Activated T-cell treated with anti-CD3 and anti-CD28 coated beads, Interleukin-2, amount 50 U/mL, for 72 hours (primary cell): ENCODE measurements at regions not wholly inside any gene's neighbourhood (a gene's known extent, or its start where the extent isn't known, plus 50 kb on each side); places are given as distances from the start of the nearest gene placed in this dataset.

Experiments
- ATAC-seq, 2 donors: fragments of 150-1000 bp; cut with Tn5 transposase; replicated peaks in 1 of 2; 2 replicates each; pipeline ENCODE4 v1.10.0; 2021; ENCODE audit warnings: moderate library complexity in 2 of 2, mild to moderate bottlenecking in 1 of 2
- DNase-seq, 2 donors: peaks; one replicate each; pipeline ENCODE4 v3.0.0; 2021 to 2022; ENCODE audit warnings: mixed read lengths in 1 of 2
- H3K27ac Mint-ChIP-seq: one replicate; pipeline ENCODE4 v1.8.0; 2022; ENCODE audit warnings: mild to moderate bottlenecking, moderate library complexity, mixed read lengths
- H3K27me3 Mint-ChIP-seq: one replicate; pipeline ENCODE4 v1.8.0; 2022; ENCODE audit warnings: low read depth, mixed read lengths
- H3K36me3 Mint-ChIP-seq, 2 donors: one replicate each; pipeline ENCODE4 v1.8.0; 2022; ENCODE audit warnings: mixed read lengths in 2 of 2, mild to moderate bottlenecking in 1 of 2; ENCODE audit not compliant: insufficient read depth in 2 of 2
- H3K4me1 Mint-ChIP-seq: one replicate; pipeline ENCODE4 v1.8.0; 2022; ENCODE audit warnings: low read depth, mixed read lengths
- H3K4me3 Mint-ChIP-seq, 2 donors: one replicate each; pipeline ENCODE4 v1.8.0; 2022; ENCODE audit warnings: mild to moderate bottlenecking in 2 of 2, mixed read lengths in 2 of 2, moderate library complexity in 2 of 2
- H3K9me3 Mint-ChIP-seq, 2 donors: one replicate each; pipeline ENCODE4 v1.8.0; 2022; ENCODE audit warnings: mixed read lengths in 2 of 2

DNA sequence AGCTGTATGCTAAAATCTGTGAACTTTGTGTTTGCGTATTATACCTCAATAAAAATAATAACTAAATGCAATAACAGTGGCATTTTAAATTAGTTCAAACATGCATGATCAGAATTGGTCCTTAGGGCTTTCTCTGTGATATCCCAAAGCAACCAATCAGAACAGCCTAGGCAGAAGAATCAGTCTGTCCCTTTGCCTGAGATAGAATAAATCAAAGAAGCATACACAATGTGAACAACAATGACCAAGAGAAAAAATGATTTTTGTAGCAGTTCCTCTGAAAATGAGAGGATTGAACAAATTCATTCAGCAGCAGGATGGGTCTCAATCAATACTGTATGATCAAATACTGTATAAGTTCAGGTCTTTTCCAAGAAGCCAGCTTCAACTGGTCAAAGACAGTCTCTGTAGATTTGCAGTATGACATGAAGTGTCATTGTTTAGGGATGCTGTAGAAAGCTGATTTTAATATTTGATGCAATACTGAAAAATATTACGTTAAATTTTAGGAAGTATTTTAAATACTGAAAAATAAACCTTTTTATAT is 1071.6 kb downstream of the AGBL1 start:
- DNase-seq = no peak
- H3K4me1 Mint-ChIP-seq = no peaks in the 10 kb centered on the region
- H3K4me3 Mint-ChIP-seq = no peak overlapping the region
- no peaks in the 10 kb centered on the region for H3K27me3 Mint-ChIP-seq
- no peak overlapping the region for H3K27ac Mint-ChIP-seq
- no peak for ATAC-seq
- peaks cover 2 to 4% of the 10 kb centered on the region in 2 donors for H3K9me3 Mint-ChIP-seq
- H3K36me3 Mint-ChIP-seq = no peaks in the 10 kb centered on the region

DNA sequence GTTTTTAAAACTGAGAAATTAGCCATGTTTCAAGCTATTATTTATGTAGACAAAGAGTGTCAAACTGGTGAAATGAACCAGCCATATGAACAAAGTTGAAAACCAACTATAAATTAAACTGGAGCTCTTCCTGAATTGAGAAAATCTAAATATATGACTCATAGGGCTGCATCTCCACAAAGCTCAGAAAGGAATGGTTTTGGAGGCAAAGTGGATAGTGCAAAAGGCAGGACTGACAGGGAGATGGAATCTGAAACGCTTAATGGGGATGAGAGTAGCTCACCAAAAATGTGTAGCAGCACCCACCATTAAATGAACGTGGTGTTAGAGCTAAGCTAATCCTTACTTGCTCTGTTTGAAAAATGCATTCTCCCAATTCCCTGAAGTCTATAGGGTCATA is 1066.0 kb downstream of the AGBL1 start:
- ATAC-seq (no peak), DNase-seq (no peak)
- Mint-ChIP-seq H3K36me3 (no peaks in the 10 kb centered on the region), H3K9me3 (peaks cover 3 to 4% of the 10 kb centered on the region in 2 donors), H3K27ac (no peak overlapping the region), H3K4me3 (no peak overlapping the region), H3K27me3 (no peaks in the 10 kb centered on the region), H3K4me1 (no peaks in the 10 kb centered on the region)

DNA sequence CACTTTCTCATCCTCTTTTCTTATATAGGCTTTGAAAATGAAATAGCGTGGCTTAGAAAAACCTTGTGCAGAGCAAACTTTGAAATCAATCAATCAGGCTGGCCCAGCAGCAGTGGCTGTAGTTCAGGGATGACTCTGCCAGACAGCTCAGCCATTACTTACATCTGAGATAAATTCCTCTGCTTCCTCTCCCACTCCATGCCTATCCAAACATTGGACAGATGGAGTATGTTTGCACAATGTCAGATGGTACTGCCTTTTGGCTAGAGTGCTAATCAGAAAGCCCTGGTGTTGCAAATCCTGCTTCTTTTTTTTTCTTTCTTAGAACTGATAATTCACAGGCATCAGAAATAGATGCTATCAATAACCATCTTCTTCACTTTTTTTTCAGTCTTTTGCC is 1065.1 kb downstream of the AGBL1 start:
- Mint-ChIP-seq H3K27me3 (no peaks in the 10 kb centered on the region), H3K4me1 (no peaks in the 10 kb centered on the region), H3K27ac (no peak overlapping the region), H3K4me3 (no peak overlapping the region), H3K9me3 (peaks cover 3 to 4% of the 10 kb centered on the region in 2 donors), H3K36me3 (no peaks in the 10 kb centered on the region)
- ATAC-seq = no peak
- DNase-seq = no peak

DNA sequence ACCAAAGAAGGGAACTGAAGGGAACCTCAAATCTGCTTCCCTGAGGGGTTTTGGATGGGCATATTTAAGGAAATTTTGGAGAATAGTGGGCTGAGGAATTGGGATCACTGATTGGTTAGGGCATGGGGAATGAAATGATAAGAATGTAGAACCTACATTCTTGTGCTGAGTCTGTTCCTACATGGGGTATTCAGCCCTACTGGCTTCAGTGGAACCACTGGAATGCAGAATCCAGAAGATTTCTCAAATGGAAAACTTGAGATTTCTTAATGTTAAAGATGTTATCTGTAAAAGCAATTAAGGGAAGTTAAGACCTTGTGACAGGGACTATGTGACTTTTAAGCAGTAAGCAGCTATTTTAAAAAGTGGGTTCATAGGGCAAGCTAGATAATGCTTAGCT is 1062.4 kb downstream of the AGBL1 start:
- ATAC-seq (no peak), DNase-seq (no peak)
- Mint-ChIP-seq H3K27me3 (no peaks in the 10 kb centered on the region), H3K9me3 (peaks cover 3 to 4% of the 10 kb centered on the region in 2 donors), H3K36me3 (no peaks in the 10 kb centered on the region), H3K4me1 (no peaks in the 10 kb centered on the region), H3K27ac (no peak overlapping the region), H3K4me3 (no peak overlapping the region)

DNA sequence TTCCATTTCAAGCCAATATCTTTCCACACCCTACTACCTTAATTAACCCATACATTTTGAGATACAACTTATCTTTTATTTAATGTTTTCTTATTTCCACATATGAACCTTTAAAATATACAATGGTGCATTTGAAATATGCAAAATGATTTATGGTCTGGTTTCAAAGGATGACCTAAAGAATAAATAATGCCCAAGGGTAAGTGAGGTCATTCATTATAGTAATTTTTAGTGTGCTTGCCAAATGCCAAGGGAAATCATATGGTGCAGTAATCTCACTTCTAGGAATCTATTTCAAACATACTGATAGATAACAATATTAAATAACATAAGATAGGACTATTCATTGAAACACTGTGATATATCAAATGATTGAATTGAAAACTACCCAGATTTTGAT is 1055.4 kb downstream of the AGBL1 start:
- Mint-ChIP-seq H3K27me3 (no peaks in the 10 kb centered on the region), H3K36me3 (no peaks in the 10 kb centered on the region), H3K27ac (no peak overlapping the region), H3K9me3 (peaks cover 0 to 3% of the 10 kb centered on the region in 2 donors), H3K4me3 (no peak overlapping the region), H3K4me1 (no peaks in the 10 kb centered on the region)
- DNase-seq (no peak), ATAC-seq (no peak)

DNA sequence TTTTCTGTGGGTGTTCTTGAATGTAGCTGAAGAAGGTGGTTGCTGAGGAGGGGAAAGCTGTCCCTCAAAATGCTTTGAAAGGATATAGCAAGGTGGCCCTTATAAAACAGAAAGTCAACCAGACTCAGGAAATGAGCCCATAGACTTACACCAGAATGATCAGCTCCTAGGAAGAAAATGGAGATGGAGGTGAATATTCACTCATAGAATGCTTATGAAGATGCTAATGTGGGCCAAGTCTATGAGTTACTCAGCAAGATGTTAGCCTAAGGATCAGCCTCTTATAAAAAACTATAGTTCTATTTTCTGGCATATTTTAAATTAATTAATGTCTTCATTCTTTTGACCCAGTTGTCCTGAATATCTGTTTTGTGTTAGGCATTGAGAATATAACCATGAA is 1054.0 kb downstream of the AGBL1 start:
- H3K27ac Mint-ChIP-seq = no peak overlapping the region
- no peak for ATAC-seq

DNA sequence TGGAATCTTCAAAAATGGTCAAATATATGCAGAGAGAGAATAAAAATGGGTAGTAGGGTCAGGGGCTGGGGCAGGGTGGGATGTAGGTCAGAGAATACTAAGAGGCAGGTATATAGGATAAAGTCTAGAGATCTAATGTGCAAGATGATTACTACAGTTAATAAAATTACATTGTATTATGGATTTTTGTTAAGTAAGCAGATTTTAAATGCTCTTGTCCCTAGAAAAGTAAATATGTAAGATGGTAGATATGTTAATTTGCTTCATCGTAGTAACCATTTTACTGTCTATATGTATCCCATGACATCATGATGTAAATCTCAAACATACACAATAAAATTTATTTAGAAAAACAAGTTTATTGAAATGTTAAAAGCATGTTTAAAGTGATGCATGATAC is 1051.4 kb downstream of the AGBL1 start:
- Mint-ChIP-seq H3K27me3 (no peaks in the 10 kb centered on the region), H3K9me3 (peaks cover 0 to 3% of the 10 kb centered on the region in 2 donors), H3K27ac (no peak overlapping the region), H3K4me3 (no peak overlapping the region), H3K36me3 (no peaks in the 10 kb centered on the region), H3K4me1 (no peaks in the 10 kb centered on the region)
- ATAC-seq (no peak), DNase-seq (no peak)

More for the DNA sequence above, 1054.0 kb downstream of the AGBL1 start:
- Mint-ChIP-seq H3K9me3 (peaks cover 0 to 3% of the 10 kb centered on the region in 2 donors), H3K4me1 (no peaks in the 10 kb centered on the region), H3K4me3 (no peak overlapping the region), H3K27me3 (no peaks in the 10 kb centered on the region), H3K36me3 (no peaks in the 10 kb centered on the region)
- DNase-seq = no peak

DNA sequence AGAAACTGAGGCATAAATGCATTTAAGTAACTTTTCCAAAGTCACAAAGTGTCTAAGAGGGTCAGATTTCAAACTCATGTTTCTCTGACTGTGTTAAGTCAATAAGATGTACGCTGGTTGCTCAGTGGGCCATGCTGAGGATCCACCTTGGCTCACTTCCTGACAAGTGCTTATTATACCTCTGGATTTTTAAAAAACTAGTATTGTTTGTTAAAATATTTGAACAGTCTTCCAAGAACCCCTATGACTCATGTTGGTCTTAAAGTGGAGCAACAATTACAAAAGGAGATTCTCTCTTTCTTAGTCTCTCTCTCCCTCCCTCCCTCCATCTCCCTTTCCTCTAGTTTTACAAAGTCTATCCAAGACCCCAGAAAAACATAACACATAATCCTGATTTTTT is 1050.2 kb downstream of the AGBL1 start:
- no peaks in the 10 kb centered on the region for H3K27me3 Mint-ChIP-seq
- no peak overlapping the region for H3K27ac Mint-ChIP-seq
- H3K36me3 Mint-ChIP-seq = no peaks in the 10 kb centered on the region
- DNase-seq (no peak), ATAC-seq (no peak)
- H3K4me1 Mint-ChIP-seq = no peaks in the 10 kb centered on the region
- no peak overlapping the region for H3K4me3 Mint-ChIP-seq
- peaks cover 0 to 5% of the 10 kb centered on the region in 2 donors for H3K9me3 Mint-ChIP-seq

DNA sequence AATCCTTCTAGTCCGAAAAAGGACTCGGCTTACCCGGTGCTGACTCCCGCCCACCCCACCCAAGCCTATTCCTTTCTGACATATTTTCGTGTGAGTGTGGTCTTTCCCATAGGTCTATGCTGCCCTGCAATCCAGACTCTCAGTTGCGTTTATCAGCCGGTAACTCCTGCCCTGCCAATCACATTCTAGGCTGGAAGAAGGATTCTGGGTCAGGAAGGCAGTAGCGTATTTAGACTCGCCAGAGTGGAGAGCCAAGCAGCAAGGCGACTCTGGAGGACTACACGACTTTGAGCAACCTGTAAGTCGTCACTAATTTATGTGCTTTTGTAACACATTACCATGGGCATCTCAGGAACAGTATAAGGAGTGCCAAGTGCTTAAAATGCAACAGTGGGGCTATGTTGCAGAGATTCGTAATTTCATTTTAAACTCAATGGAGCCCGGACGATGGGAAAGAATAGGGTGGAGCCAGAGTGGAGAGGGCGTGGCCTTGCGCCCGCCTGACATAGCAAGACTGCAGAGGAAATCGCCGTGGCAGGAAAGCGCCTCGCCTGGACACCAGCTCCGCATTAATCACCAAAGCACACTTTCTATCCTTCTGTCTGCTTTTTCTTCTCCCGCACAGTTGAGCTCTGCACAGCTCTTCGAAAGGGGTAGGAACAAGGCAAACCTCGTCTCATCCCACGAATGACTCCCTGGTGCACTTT is 1044.2 kb downstream of the AGBL1 start:
- ATAC-seq (no peak), DNase-seq (no peak)
- H3K4me1 Mint-ChIP-seq = no peaks in the 10 kb centered on the region
- H3K27me3 Mint-ChIP-seq = no peaks in the 10 kb centered on the region
- no peak overlapping the region for H3K27ac Mint-ChIP-seq
- peaks cover 0 to 3% of the 10 kb centered on the region in 2 donors for H3K9me3 Mint-ChIP-seq
- H3K4me3 Mint-ChIP-seq = no peak overlapping the region
- no peaks in the 10 kb centered on the region for H3K36me3 Mint-ChIP-seq

DNA sequence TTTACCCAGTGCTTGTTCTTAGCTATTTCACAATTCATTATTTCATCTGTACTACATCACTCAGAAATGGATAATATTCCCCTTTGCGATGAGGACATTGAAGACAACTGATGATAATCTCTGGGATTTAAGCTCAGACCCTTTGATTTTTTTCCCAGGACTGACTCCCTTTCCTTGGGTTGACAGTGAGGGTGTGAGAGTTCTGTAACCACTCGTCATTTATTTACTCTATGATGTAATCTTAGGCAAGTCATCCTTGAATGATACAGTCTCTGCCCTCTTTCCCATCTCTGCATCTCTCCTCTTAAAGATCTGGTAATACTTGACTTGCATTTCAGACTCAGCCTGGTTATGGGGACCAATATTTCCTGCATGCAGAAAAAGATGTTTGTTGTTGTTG is 1041.7 kb downstream of the AGBL1 start:
- H3K4me3 Mint-ChIP-seq = no peak overlapping the region
- DNase-seq = no peak
- no peak for ATAC-seq
- H3K4me1 Mint-ChIP-seq = no peaks in the 10 kb centered on the region
- no peak overlapping the region for H3K27ac Mint-ChIP-seq
- H3K9me3 Mint-ChIP-seq = peaks cover 0 to 5% of the 10 kb centered on the region in 2 donors
- H3K27me3 Mint-ChIP-seq = no peaks in the 10 kb centered on the region
- no peaks in the 10 kb centered on the region for H3K36me3 Mint-ChIP-seq

DNA sequence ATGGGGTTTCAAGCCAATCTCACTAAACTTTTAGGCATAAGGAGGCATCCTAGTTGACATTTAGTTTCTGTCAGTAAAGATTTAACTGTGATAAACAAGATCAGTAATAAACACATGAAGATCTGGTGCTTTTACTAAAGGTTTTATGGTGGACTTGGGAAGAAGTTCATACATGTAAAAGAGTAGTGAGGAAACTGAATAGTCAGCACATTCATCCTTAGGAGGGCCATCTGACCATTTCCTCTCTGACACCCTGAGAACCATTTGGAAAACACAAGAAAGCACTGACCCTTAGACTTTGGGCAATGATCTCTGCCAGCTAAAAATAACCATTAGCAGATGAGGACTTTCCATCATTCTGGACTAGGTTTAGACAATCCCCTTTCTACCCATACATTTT is 1040.9 kb downstream of the AGBL1 start:
- Mint-ChIP-seq H3K4me1 (no peaks in the 10 kb centered on the region), H3K27ac (no peak overlapping the region), H3K36me3 (no peaks in the 10 kb centered on the region), H3K27me3 (no peaks in the 10 kb centered on the region), H3K4me3 (no peak overlapping the region), H3K9me3 (peaks cover 0 to 2% of the 10 kb centered on the region in 2 donors)
- DNase-seq = no peak
- ATAC-seq = no peak

DNA sequence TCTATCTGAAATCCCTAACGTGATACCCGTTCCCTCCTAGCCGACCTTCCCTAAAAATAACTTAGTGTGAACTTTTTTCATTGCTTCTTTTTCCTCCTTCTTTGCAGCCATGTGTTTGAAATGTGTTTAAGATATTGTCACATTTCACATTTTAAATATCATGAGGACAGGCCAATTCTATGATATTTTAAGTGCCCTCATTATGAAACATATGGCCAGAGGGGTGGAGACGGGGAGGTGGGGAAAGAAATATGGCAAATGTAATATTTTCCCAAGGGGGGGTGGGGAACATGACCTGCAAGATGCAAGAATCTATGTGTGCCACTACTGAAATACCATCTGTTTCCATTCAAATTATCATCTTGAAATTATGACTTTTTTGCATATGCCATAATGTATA is 1039.2 kb downstream of the AGBL1 start:
- Mint-ChIP-seq H3K4me1 (no peaks in the 10 kb centered on the region), H3K27me3 (no peaks in the 10 kb centered on the region), H3K27ac (no peak overlapping the region), H3K9me3 (peaks cover 0 to 2% of the 10 kb centered on the region in 2 donors), H3K36me3 (no peaks in the 10 kb centered on the region), H3K4me3 (no peak overlapping the region)
- ATAC-seq (no peak), DNase-seq (no peak)

DNA sequence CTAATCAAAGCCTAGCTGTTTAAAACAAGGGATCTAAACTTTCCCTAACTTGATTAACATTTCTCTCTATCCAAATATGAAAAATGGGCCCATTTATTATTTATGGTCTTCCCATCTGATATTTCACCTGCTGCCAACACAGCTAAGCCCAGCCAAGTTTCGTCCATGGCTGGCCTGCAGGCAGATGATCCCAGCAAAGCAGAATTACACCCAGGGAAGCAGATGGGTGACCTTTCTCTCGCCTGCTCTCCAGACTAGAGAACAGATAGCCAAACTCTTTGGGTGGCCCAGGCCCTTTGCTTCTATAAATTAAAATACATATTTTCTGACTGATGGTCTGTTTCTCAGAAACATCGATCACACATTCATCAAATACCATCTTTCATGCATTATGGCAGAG is 1038.8 kb downstream of the AGBL1 start:
- Mint-ChIP-seq H3K36me3 (no peaks in the 10 kb centered on the region), H3K27me3 (no peaks in the 10 kb centered on the region), H3K4me3 (no peak overlapping the region), H3K4me1 (no peaks in the 10 kb centered on the region), H3K9me3 (peaks cover 0 to 2% of the 10 kb centered on the region in 2 donors), H3K27ac (no peak overlapping the region)
- no peak for ATAC-seq
- DNase-seq = no peak

DNA sequence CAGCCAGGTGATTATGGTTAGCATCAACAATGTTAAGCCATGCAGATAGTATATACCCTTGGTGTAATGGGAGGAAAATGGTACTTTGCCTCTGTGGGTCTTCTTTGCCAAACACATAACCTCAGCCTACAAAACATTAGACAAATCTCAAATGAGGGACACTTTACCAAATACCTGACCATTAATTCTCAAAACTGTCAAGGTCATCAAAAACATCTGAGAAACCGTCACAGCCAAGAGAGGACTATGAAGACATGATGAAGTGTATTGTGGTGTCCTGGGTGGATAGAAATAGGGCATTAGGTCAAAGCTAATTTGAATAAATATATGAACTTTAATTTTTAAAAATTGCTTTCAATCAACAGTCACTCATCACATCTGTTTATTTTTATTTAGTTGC is 1036.1 kb downstream of the AGBL1 start:
- Mint-ChIP-seq H3K4me3 (no peak overlapping the region), H3K27ac (no peak overlapping the region), H3K36me3 (no peaks in the 10 kb centered on the region), H3K9me3 (peaks cover 0 to 2% of the 10 kb centered on the region in 2 donors), H3K27me3 (no peaks in the 10 kb centered on the region), H3K4me1 (no peaks in the 10 kb centered on the region)
- DNase-seq = no peak
- ATAC-seq = no peak
